Activated effector memory CD4-positive, alpha-beta T cell treated with Interleukin-2 at 50 U/mL for 16 hours (primary cell): ENCODE measurements at regions not wholly inside any gene's neighbourhood (a gene's known extent, or its start where the extent isn't known, plus 50 kb on each side); places are given as distances from the start of the nearest gene placed in this dataset.

Source experiments
- DNase-seq: peaks from one replicate; pipeline ENCODE4 v3.0.0-alpha.2; 2020

GRCh38 chr1:182118851-182119250, 57.3 kb upstream of the ZNF648 start:
- no peak for DNase-seq

GRCh38 chr1:182114627-182115023, 53.1 kb upstream of the ZNF648 start:
- DNase-seq: no peak

- DNase-seq: no peak
Measured at GRCh38 chr1:182113879-182114626, 52.5 kb upstream of the ZNF648 start.

- no peak for DNase-seq
Measured at GRCh38 chr1:182111496-182111895, 50.0 kb upstream of the ZNF648 start.
